ENCODE measurements at regions not wholly inside any gene's neighbourhood (a gene's known extent, or its start where the extent isn't known, plus 50 kb on each side); places are given as distances from the start of the nearest gene placed in this dataset.

- peaks cover 3 to 33% (median 20%) of the 10 kb centered on the region in 7 donors for H3K9me3 Mint-ChIP-seq
- H3K36me3 Mint-ChIP-seq, result peaks cover 5 to 12% of the 10 kb centered on the region in 2 donors
- DNase-seq (no peak), ATAC-seq (ENCODE audit: low read depth in 2 of 2) (no peak)
- no peak overlapping the region for H3K27ac Mint-ChIP-seq
- peaks cover 27 to 66% (median 62%) of the 10 kb centered on the region in 3 donors for H3K27me3 Mint-ChIP-seq
- H3K4me3 Mint-ChIP-seq, result no peak overlapping the region
- H3K4me1 Mint-ChIP-seq, result no peaks in the 10 kb centered on the region
Measured at GRCh38 chr2:41806286-41806685, 241.5 kb upstream of the PKDCC start.

GRCh38 chr2:41821167-41821566, 226.7 kb upstream of the PKDCC start:
- Mint-ChIP-seq H3K36me3 (peaks cover 0 to 24% of the 10 kb centered on the region in 2 donors), H3K27ac (no peak overlapping the region), H3K27me3 (peaks cover 24 to 44% (median 31%) of the 10 kb centered on the region in 3 donors), H3K4me3 (no peak overlapping the region), H3K9me3 (peaks cover 9 to 34% (median 28%) of the 10 kb centered on the region in 7 donors), H3K4me1 (no peaks in the 10 kb centered on the region)
- no peak for DNase-seq
- no peak for ATAC-seq (ENCODE audit: low read depth in 2 of 2)

GRCh38 chr2:41826921-41827320, 220.9 kb upstream of the PKDCC start:
- Mint-ChIP-seq H3K9me3 (peaks cover 0 to 7% (median 0%) of the 10 kb centered on the region in 7 donors), H3K27ac (no peak overlapping the region), H3K36me3 (no peaks in the 10 kb centered on the region), H3K4me1 (no peaks in the 10 kb centered on the region), H3K27me3 (peaks cover 16 to 32% (median 23%) of the 10 kb centered on the region in 3 donors), H3K4me3 (no peak overlapping the region)
- DNase-seq (no peak), ATAC-seq (ENCODE audit: low read depth in 2 of 2) (no peak)

- no peak for ATAC-seq (ENCODE audit: low read depth in 2 of 2)
- H3K9me3 Mint-ChIP-seq, result peaks cover 0 to 7% (median 0%) of the 10 kb centered on the region in 7 donors
- no peak overlapping the region for H3K27ac Mint-ChIP-seq
Measured at GRCh38 chr2:41827354-41827971, 220.4 kb upstream of the PKDCC start.

GRCh38 chr2:41828052-41828643, 219.7 kb upstream of the PKDCC start:
- peaks cover 14 to 36% (median 28%) of the 10 kb centered on the region in 3 donors for H3K27me3 Mint-ChIP-seq
- peaks cover 0 to 7% (median 0%) of the 10 kb centered on the region in 7 donors for H3K9me3 Mint-ChIP-seq
- ATAC-seq (ENCODE audit: low read depth in 2 of 2), result no peak
- no peak overlapping the region for H3K4me3 Mint-ChIP-seq
- H3K27ac Mint-ChIP-seq, result no peak overlapping the region
- H3K36me3 Mint-ChIP-seq, result no peaks in the 10 kb centered on the region
- DNase-seq, result no peak
- H3K4me1 Mint-ChIP-seq, result no peaks in the 10 kb centered on the region

More at GRCh38 chr2:41827354-41827971, 220.4 kb upstream of the PKDCC start:
- no peaks in the 10 kb centered on the region for H3K36me3 Mint-ChIP-seq
- no peaks in the 10 kb centered on the region for H3K4me1 Mint-ChIP-seq
- no peak for DNase-seq
- peaks cover 16 to 32% (median 23%) of the 10 kb centered on the region in 3 donors for H3K27me3 Mint-ChIP-seq
- no peak overlapping the region for H3K4me3 Mint-ChIP-seq

GRCh38 chr2:41829052-41829451, 218.8 kb upstream of the PKDCC start:
- Mint-ChIP-seq H3K9me3 (peaks cover 0 to 2% (median 0%) of the 10 kb centered on the region in 7 donors), H3K4me3 (no peak overlapping the region), H3K27me3 (peaks cover 15 to 41% (median 32%) of the 10 kb centered on the region in 3 donors), H3K4me1 (no peaks in the 10 kb centered on the region), H3K36me3 (no peaks in the 10 kb centered on the region), H3K27ac (no peak overlapping the region)
- DNase-seq (no peak), ATAC-seq (ENCODE audit: low read depth in 2 of 2) (no peak)

GRCh38 chr2:41830600-41830999, 217.2 kb upstream of the PKDCC start:
- Mint-ChIP-seq H3K36me3 (no peaks in the 10 kb centered on the region), H3K4me1 (no peaks in the 10 kb centered on the region), H3K27me3 (peaks cover 26 to 56% (median 46%) of the 10 kb centered on the region in 3 donors), H3K4me3 (no peak overlapping the region), H3K27ac (no peak overlapping the region), H3K9me3 (peaks cover 0 to 2% (median 0%) of the 10 kb centered on the region in 7 donors)
- ATAC-seq (ENCODE audit: low read depth in 2 of 2) (no peak), DNase-seq (no peak)

- DNase-seq (no peak), ATAC-seq (ENCODE audit: low read depth in 2 of 2) (no peak)
- Mint-ChIP-seq H3K9me3 (peaks cover 0 to 2% (median 0%) of the 10 kb centered on the region in 7 donors), H3K27me3 (peaks cover 30 to 60% (median 48%) of the 10 kb centered on the region in 3 donors), H3K36me3 (no peaks in the 10 kb centered on the region), H3K27ac (no peak overlapping the region), H3K4me1 (no peaks in the 10 kb centered on the region), H3K4me3 (no peak overlapping the region)
Measured at GRCh38 chr2:41832218-41832617, 215.6 kb upstream of the PKDCC start.

- no peak overlapping the region for H3K4me3 Mint-ChIP-seq
- peaks cover 0 to 6% (median 2%) of the 10 kb centered on the region in 7 donors for H3K9me3 Mint-ChIP-seq
- no peaks in the 10 kb centered on the region for H3K36me3 Mint-ChIP-seq
- DNase-seq, result no peak
- H3K4me1 Mint-ChIP-seq, result peaks cover 0 to 3% (median 2%) of the 10 kb centered on the region in 3 donors
- ATAC-seq (ENCODE audit: low read depth in 2 of 2), result no peak
- H3K27me3 Mint-ChIP-seq, result peaks cover 40 to 66% (median 60%) of the 10 kb centered on the region in 3 donors
- no peak overlapping the region for H3K27ac Mint-ChIP-seq
Measured at GRCh38 chr2:41835401-41835800, 212.4 kb upstream of the PKDCC start.

GRCh38 chr2:41836948-41837347, 210.9 kb upstream of the PKDCC start:
- Mint-ChIP-seq H3K27me3 (peaks cover 46 to 60% (median 59%) of the 10 kb centered on the region in 3 donors), H3K4me3 (no peak overlapping the region), H3K36me3 (no peaks in the 10 kb centered on the region), H3K27ac (peak overlapping the region in 1 of 6 donors; percentile 35), H3K4me1 (peaks cover 13 to 16% (median 15%) of the 10 kb centered on the region in 3 donors), H3K9me3 (peaks cover 0 to 6% (median 2%) of the 10 kb centered on the region in 7 donors)
- ATAC-seq (ENCODE audit: low read depth in 2 of 2) (no peak), DNase-seq (no peak)

GRCh38 chr2:41837610-41838009, 210.2 kb upstream of the PKDCC start:
- Mint-ChIP-seq H3K27me3 (peaks cover 41 to 55% (median 53%) of the 10 kb centered on the region in 3 donors), H3K4me1 (peaks cover 13 to 16% (median 15%) of the 10 kb centered on the region in 3 donors), H3K9me3 (peaks cover 0 to 6% (median 2%) of the 10 kb centered on the region in 7 donors), H3K36me3 (no peaks in the 10 kb centered on the region), H3K27ac (peak overlapping the region in 1 of 6 donors; percentile 11), H3K4me3 (no peak overlapping the region)
- ATAC-seq (ENCODE audit: low read depth in 2 of 2) (no peak), DNase-seq (no peak)

- peaks cover 26 to 61% (median 44%) of the 10 kb centered on the region in 3 donors for H3K27me3 Mint-ChIP-seq
- H3K9me3 Mint-ChIP-seq, result peaks cover 0 to 6% (median 2%) of the 10 kb centered on the region in 7 donors
- peak overlapping the region; percentile 91 to 98 (median 95) for H3K4me3 Mint-ChIP-seq
- DNase-seq (peak; percentile 95), ATAC-seq (ENCODE audit: low read depth in 2 of 2) (peak; percentile 99)
- H3K36me3 Mint-ChIP-seq, result no peaks in the 10 kb centered on the region
- peak overlapping the region; percentile 8 to 95 (median 73) for H3K27ac Mint-ChIP-seq
- H3K4me1 Mint-ChIP-seq, result peaks cover 13 to 16% (median 15%) of the 10 kb centered on the region in 3 donors
Measured at GRCh38 chr2:41840702-41841551, 206.9 kb upstream of the PKDCC start.

GRCh38 chr2:41846962-41847361, 200.9 kb upstream of the PKDCC start:
- DNase-seq (no peak), ATAC-seq (ENCODE audit: low read depth in 2 of 2) (no peak)
- H3K9me3 Mint-ChIP-seq, result no peaks in the 10 kb centered on the region
- H3K36me3 Mint-ChIP-seq, result no peaks in the 10 kb centered on the region
- H3K4me3 Mint-ChIP-seq, result no peak overlapping the region
- H3K27ac Mint-ChIP-seq, result no peak overlapping the region
- no peaks in the 10 kb centered on the region for H3K4me1 Mint-ChIP-seq
- peaks cover 39 to 75% (median 64%) of the 10 kb centered on the region in 3 donors for H3K27me3 Mint-ChIP-seq

Measured in naive B cell (primary cell).